GM18870 (cell line): ENCODE measurements at regions not wholly inside any gene's neighbourhood (a gene's known extent, or its start where the extent isn't known, plus 50 kb on each side); places are given as distances from the start of the nearest gene placed in this dataset.
"Not testable (repeated sequence)": the region's sequence is repeated elsewhere in the genome, so short reads cannot be mapped to it uniquely, and the experiment has no call there.

Experiments used
- ATAC-seq: cut with Tn5 transposase; IDR thresholded peaks from one replicate; pipeline ENCODE4 v1.9.1; 2021; ENCODE audit warnings: moderate library complexity; ENCODE audit not compliant: unreplicated experiment

DNA sequence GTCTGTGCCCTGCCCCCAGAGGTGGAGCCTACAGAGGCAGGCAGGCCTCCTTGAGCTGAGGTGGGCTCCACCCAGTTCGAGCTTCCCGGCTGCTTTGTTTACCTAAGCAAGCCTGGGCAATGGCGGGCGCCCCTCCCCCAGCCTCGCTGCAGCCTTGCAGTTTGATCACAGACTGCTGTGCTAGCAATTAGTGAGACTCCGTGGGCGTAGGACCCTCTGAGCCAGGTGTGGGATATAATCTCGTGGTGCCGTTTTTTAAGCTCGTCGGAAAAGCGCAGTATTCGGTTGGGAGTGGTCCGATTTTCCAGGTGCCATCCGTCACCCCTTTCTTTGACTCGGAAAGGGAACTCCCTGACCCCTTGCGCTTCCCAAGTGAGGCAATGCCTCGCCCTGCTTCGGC is 383.1 kb upstream of the ZEB2 start:
- ATAC-seq, result not testable (repeated sequence)

DNA sequence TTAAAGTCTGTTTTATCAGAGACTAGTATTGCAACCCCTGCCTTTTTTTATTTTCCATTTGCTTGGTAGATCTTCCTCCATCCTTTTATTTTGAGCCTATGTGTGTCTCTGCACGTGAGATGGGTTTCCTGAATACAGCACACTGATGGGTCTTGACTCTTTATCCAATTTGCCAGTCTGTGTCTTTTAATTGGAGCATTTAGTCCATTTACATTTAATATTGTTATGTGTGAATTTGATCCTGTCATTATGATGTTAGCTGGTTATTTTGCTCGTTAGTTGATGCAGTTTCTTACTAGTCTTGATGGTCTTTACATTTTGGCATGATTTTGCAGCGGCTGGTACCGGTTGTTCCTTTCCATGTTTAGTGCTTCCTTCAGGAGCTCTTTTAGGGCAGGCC is 381.5 kb upstream of the ZEB2 start:
- not testable (repeated sequence) for ATAC-seq

- ATAC-seq, result no peak
Measured at GRCh38 chr2:144896341-144896740, 376.4 kb upstream of the ZEB2 start.

DNA sequence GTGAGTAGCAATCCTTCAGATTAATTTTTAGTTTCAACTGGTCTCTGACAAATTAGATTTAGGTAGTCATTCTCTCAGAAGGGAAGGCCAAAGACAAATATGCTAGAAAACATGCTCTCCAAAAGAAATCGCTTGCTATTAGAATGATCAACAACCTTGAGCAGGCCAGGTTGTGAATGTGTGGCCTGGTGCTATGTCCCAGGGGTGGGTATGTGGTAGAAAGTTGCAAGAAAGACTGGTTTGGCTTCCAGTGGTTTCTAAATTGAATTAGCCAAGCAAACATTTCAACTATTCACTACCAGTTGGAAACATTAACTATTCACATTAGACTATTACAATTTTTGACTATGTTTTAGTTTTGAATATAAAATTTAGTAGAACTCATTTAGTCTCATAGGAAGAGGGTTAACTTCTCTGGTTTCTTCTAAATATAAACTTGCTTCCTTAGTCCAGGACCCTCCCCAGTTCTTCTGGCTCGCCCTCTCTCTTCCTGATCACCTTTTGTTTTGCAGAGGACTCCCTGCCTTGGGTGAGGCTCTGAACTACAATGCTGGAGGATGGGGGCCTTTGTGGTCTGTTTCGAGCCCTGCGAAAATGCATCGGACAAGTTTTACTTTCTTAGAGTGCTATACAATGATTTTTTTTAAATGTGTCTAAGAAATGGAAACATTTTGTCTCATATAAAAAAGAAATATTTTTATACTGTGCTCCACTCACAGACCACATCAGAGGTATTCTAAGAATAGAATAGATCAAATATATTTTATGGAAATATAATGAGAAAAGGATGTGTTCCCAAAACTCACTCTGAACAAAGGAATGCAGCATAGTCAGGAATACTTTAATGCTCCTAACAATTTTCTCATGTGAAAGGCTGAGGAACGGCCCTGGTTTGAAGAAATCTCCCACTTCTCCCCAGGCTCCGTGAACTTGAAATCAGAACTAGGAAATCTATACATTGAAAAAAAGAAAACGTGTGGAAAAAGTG is 375.0 kb upstream of the ZEB2 start:
- ATAC-seq, result no peak

DNA sequence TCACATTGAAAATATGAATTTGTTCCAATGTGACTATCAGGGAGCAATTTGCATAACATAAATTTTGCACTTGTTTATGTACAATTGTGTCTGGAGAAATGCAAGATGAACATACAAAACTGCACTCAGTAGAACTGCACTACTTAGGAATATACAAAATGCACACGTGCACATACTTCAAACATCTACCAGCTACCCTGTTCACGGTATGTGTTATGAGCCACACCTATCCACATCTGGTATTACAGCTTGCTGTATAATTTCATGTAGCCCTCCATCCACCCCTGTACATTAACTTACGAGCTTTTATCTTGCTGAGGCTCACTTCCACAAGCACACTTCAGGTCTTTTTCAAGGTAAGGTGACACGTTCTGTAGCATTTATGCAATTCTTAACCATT is 373.5 kb upstream of the ZEB2 start:
- ATAC-seq, result no peak

- no peak for ATAC-seq
Measured at GRCh38 chr2:144890828-144891227, 370.9 kb upstream of the ZEB2 start.

DNA sequence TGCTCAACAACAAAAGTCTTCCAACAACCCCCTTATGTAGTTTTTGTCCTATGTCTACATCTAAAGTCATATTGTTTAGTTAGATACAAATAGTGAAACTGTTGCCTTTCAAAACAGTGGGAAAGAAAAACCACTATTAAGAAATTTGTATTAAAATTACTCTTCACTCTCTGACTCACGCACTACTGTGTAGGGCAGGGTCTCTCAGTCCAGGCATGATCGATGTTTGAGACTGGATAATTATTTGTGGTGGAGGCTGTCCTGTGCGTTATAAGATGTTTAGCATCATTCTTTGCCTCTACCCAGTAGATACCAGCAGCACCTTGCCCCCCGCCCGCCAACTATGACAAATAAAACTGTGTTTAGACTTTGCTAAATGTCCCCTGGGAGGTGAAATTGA is 369.4 kb upstream of the ZEB2 start:
- ATAC-seq, result no peak

DNA sequence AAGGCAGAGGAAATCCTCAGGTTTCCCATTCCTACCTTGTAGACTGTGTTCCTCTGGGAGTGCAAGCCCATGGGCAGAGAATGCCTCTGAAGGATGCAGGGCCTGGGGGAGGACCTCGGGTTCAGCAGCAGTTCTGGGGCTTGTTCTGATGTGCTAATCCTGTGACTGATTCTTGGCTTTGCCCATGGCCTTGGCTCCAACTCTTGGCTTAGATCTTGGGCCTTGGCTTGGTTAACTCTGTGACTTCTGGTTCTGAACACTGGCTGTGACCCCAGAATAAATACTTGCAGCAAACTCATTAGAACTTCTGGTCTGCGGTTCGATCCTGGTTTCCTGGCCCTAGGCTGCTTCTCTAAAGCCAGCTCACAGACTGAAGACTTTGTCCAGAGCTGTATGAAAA is 366.9 kb upstream of the ZEB2 start:
- ATAC-seq, result no peak

GRCh38 chr2:144877893-144878292 is 358.0 kb upstream of the ZEB2 start:
- ATAC-seq, result no peak

GRCh38 chr2:144876013-144876412 is 356.1 kb upstream of the ZEB2 start:
- no peak for ATAC-seq

- ATAC-seq, result no peak
Measured at GRCh38 chr2:144875290-144875969, 355.5 kb upstream of the ZEB2 start.

- no peak for ATAC-seq
Measured at GRCh38 chr2:144865670-144866069, 345.8 kb upstream of the ZEB2 start.

DNA sequence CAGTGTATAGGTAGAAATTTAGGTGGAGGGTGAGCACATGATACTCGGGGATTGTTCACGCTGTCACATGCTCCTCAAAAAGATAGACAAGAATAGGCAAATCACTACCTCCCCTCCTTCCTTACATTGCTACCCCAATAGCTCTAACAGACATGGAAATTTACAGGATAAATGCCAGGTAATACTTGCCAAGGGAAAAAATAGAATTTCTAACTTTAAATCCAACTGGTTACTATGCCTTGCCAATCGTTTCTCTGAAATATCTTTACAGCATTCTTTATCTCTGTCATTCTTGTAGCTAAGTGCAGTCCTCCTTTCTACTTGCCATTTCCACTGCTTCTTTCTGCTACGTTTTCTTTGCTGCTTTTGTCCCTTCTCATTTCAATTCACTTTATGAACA is 339.8 kb upstream of the ZEB2 start:
- ATAC-seq, result no peak

DNA sequence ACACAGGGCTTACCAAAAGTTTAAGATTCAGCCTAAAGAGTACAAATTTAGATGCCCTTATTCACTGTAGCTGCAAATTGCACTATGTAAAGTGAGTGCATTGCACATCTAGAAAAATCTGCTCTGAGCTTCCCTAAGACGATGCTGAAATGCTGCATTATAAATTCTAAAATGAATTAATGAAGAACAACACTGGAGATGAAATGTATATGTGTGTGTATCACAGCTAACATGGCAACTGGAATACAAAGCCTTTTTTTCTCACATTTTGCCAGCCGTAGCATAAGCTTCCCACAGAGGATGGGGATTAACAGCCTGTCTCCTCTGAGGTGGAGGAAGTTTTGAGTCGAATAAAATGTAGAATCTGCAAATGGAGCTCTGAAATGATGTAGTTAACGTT is 338.3 kb upstream of the ZEB2 start:
- no peak for ATAC-seq

DNA sequence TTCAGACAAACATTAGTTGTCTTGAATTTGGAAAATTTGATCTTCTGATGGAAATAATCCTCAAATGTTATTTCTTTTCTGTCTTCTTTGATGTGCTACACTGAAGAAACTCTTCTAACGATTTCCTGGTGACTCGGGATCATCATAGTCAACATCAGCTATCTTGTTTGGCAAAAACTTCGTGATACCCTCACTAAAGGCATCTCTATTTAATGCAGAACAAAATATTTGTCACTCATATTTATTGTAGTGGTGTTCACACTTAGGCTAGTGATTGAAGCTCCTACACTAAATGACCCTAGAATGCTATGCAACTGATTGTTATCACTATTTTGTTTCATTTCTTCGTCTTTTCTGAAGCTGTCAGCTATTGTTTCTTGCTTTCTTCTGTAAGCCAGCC is 334.7 kb upstream of the ZEB2 start:
- ATAC-seq, result no peak

- ATAC-seq, result no peak
Measured at GRCh38 chr2:144849612-144850011, 329.7 kb upstream of the ZEB2 start.

DNA sequence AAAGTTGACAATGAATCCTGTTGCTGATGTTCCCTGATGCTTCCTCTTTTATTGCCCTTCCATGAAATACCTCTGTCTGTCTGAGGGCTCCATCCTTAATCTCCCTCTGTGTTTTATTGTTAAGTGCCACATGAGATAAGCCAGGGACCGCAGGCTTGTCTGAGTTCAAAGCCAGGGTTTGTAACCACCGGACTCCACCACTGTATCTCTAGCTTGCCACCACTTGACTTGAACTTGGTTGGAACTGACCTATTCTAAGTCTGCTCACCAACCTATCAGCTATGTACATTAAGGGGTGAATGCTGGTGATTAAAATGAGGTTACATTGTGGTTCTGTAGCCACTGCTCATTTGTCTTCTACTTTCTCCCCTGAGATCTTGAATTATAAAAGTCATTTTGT is 328.5 kb upstream of the ZEB2 start:
- ATAC-seq, result no peak

DNA sequence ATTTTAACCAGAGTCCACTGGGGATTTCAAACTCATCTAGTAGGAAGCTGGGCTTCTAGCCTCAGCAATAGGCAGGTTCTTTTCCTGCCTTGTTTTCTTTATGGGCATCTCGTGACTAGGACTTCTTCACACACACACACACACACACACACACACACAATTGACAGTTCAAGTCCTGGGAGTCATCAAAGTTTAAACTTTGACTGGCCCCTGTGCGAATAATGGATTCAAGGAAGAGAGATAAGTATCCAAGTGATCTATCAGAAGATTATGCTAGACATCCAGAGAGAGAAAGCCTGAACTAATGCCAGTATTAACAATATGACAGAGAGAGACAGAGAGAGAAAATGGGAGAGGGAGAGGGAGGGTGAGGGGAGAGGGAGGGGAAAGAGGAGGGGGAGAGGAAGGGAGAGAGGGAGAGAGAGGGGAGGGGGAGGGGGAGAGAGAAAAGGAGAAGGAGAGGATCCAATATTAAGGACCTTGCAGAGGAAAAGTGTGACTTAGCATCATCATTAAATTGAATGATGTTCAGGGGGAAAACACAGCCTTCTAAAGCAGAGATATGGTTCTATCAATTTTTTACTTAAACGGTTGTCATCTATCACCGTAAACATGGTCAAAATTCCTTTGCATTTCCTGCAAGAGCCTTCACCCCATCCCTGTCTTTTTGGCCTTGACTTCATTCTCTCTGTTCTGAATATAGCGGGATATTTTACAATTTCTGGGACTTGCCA is 327.6 kb upstream of the ZEB2 start:
- ATAC-seq, result no peak

- no peak for ATAC-seq
Measured at GRCh38 chr2:144836635-144837350, 316.9 kb upstream of the ZEB2 start.

DNA sequence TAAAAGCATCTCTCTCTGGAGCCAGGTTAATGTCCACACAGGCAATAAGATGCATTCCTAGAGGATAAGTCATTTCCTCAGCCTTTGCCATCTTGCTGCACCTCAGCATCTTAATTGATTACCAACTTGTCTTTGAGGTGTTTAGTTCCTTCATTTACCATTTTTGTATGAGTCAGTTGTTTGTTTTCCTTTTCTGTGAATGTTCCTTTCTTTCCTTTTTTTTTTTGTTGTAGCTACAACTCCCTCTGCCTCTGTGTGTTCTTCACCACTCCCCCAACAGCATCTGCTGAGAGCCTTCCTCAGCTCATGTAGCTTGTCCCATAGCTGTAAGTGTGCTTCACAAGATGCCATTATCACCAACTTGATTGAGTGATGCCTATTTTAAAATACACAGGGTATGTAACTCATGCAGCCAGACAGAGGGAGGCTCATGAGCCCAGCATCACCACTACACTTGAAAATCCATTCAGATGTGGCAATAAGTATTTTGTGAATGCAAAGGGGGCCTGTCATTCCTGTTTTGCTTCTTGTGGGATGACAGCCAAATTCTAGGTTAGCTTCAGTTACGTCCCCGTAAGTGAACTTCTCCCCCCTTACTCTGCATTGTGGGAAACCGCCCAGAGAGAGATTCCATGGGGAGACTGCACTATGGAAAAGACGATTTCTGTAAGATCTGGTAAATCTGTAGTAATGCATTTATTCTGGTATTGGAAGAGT is 315.9 kb upstream of the ZEB2 start:
- no peak for ATAC-seq
